Activated B cell treated with CpG ODN at 0.5 μM for 24 hours (primary cell): ENCODE measurements at regions not wholly inside any gene's neighbourhood (a gene's known extent, or its start where the extent isn't known, plus 50 kb on each side); places are given as distances from the start of the nearest gene placed in this dataset.

ENCODE experiments used
- ATAC-seq: fragments of 200-7000 bp; cut with Tn5 transposase; one replicate; pipeline ENCODE4 v1.10.0; 2021; ENCODE audit warnings: low read depth, mild to moderate bottlenecking, moderate library complexity
- CTCF ChIA-PET: fragments of 350-600 bp; sonication (Branson Sonifier 250); formaldehyde crosslinking; loops from one replicate; lab custom pipeline; 2021; ENCODE audit warnings: antibody characterized with exemption; lab: Charles Lee
- POLR2A ChIA-PET: fragments of 350-600 bp; sonication (Branson Sonifier 250); formaldehyde crosslinking; loops from one replicate; lab custom pipeline; 2021; ENCODE audit warnings: antibody characterized with exemption; lab: Charles Lee
- DNase-seq: peaks from one replicate; pipeline ENCODE4 v3.0.0; 2022
- H3K27ac Mint-ChIP-seq: one replicate; pipeline ENCODE4 v1.8.0; 2020; ENCODE audit warnings: mixed read lengths
- H3K27me3 Mint-ChIP-seq: one replicate; pipeline ENCODE4 v1.8.0; 2021; ENCODE audit warnings: mixed read lengths
- H3K36me3 Mint-ChIP-seq: one replicate; pipeline ENCODE4 v1.8.0; 2021; ENCODE audit warnings: low read depth, mixed read lengths
- H3K4me1 Mint-ChIP-seq: one replicate; pipeline ENCODE4 v1.8.0; 2021; ENCODE audit warnings: mixed read lengths
- H3K4me3 Mint-ChIP-seq: one replicate; pipeline ENCODE4 v1.8.0; 2020; ENCODE audit warnings: mild to moderate bottlenecking, mixed read lengths
- H3K9me3 Mint-ChIP-seq: one replicate; pipeline ENCODE4 v1.8.0; 2020; ENCODE audit warnings: mixed read lengths
- intact Hi-C: fragments of 100-400 bp; cut with micrococcal nuclease; formaldehyde crosslinking; loops from one replicate; pipeline ENCODE4 v1.15.1; 2024
- TF ChIP-seq, protein P1 (sequence below): fragments of 200-600 bp; IDR thresholded peaks from one replicate; pipeline ENCODE4 v1.8.0; 2022; ENCODE audit warnings: antibody characterized with exemption, mild to moderate bottlenecking

DNA sequence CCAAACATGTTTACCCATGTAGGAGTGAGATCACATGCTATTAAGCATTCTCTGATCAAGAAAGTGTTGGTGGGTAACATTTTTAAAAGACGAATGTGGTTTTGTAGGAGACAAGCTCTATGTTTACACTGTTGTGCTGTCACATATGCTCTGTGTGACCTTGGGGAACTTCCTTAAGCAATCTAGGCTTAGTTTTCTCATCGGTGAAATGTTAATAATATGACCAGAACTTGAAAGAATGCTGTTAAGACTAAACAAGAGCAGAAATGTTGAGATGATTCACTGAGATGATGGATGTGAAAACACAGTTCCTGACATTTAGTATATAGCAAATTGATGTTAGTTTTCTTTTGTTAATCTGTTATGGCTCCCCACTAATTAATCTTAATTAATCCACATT, 860.9 kb upstream of the CNTNAP5 start:
- Mint-ChIP-seq H3K27me3 (no peaks in the 10 kb centered on the region), H3K27ac (no peak overlapping the region), H3K36me3 (no peaks in the 10 kb centered on the region), H3K4me1 (no peaks in the 10 kb centered on the region), H3K9me3 (peaks cover 9% of the 10 kb centered on the region), H3K4me3 (no peak overlapping the region)
- no peak for ATAC-seq
- intact Hi-C loops: no loop called here
- DNase-seq: no peak
- ChIA-PET POLR2A (no interaction called here), CTCF (no interaction called here)
- TF ChIP-seq, protein P1, sequence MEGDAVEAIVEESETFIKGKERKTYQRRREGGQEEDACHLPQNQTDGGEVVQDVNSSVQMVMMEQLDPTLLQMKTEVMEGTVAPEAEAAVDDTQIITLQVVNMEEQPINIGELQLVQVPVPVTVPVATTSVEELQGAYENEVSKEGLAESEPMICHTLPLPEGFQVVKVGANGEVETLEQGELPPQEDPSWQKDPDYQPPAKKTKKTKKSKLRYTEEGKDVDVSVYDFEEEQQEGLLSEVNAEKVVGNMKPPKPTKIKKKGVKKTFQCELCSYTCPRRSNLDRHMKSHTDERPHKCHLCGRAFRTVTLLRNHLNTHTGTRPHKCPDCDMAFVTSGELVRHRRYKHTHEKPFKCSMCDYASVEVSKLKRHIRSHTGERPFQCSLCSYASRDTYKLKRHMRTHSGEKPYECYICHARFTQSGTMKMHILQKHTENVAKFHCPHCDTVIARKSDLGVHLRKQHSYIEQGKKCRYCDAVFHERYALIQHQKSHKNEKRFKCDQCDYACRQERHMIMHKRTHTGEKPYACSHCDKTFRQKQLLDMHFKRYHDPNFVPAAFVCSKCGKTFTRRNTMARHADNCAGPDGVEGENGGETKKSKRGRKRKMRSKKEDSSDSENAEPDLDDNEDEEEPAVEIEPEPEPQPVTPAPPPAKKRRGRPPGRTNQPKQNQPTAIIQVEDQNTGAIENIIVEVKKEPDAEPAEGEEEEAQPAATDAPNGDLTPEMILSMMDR: no peak

DNA sequence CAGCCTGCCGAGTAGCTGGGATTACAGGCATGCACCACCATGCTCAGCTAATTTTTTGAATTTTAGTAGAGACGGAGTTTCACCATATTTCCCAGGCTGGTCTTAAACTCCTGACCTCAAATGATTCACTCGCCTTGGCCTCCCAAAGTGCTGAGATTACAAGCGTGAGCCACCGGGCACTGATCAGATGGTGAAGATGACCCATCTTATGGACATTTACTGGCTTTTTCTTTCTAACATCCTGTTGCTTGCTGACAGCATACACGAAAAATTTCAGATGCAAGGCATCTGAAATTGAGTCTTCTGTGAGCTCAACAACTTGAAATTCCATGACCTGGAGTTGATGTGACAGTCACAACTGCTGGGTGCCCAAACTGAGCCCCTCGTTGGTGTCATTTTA, 859.5 kb upstream of the CNTNAP5 start:
- TF ChIP-seq, protein P1: no peak
- ChIA-PET POLR2A (no interaction called here), CTCF (no interaction called here)
- Mint-ChIP-seq H3K27ac (no peak overlapping the region), H3K27me3 (no peaks in the 10 kb centered on the region), H3K4me3 (no peak overlapping the region), H3K36me3 (no peaks in the 10 kb centered on the region), H3K4me1 (no peaks in the 10 kb centered on the region), H3K9me3 (peaks cover 9% of the 10 kb centered on the region)
- ATAC-seq (no peak), DNase-seq (no peak)
- intact Hi-C loops: no loop called here

DNA sequence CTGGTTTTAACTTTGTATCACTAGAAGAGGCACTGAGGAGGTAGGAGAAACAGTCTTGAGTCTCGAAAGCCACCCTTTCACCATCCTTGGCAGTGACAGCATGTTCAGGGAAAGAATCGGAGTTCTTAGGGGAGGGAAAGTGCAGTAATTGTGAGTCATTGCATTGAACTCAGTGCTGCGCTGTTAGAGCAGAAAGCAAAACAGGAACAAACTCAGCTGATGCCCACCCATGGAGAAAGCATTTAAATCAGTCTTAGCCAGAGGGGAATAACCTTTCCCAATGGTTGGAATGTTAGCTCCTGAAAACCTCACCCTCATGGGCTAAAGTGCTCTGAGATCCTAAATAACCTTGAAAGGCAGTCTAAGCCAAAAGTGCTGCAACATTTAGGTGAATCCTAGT, 845.6 kb upstream of the CNTNAP5 start:
- Mint-ChIP-seq H3K27me3 (no peaks in the 10 kb centered on the region), H3K4me1 (no peaks in the 10 kb centered on the region), H3K36me3 (no peaks in the 10 kb centered on the region), H3K9me3 (peaks cover 5% of the 10 kb centered on the region), H3K27ac (no peak overlapping the region), H3K4me3 (no peak overlapping the region)
- ChIA-PET CTCF (no interaction called here), POLR2A (no interaction called here)
- DNase-seq (no peak), ATAC-seq (no peak)
- intact Hi-C loops: no loop called here
- TF ChIP-seq, protein P1: no peak

DNA sequence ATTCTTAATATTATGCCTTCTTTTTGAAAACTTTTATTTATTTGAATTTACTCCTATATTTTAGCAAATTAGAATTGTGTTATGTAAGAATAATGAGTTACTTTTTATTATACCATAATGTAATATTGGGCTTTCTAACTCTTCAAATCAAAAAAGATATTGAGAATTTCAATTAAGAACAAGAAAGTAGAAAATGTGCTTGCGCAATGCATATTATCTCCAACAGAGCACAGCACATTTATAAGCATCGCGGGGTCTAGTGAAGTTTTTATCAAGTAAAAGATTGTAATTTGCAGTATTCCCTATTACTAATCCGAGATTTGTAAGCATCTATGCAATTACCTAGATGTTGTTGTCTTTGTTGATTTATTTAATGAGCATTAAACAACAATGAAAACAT, 829.1 kb upstream of the CNTNAP5 start:
- Mint-ChIP-seq H3K4me1 (no peaks in the 10 kb centered on the region), H3K4me3 (no peak overlapping the region), H3K27me3 (no peaks in the 10 kb centered on the region), H3K27ac (no peak overlapping the region), H3K36me3 (no peaks in the 10 kb centered on the region), H3K9me3 (peaks cover 14% of the 10 kb centered on the region)
- TF ChIP-seq, protein P1: no peak
- no peak for ATAC-seq
- DNase-seq: no peak
- ChIA-PET POLR2A (no interaction called here), CTCF (no interaction called here)
- intact Hi-C loops: no loop called here

DNA sequence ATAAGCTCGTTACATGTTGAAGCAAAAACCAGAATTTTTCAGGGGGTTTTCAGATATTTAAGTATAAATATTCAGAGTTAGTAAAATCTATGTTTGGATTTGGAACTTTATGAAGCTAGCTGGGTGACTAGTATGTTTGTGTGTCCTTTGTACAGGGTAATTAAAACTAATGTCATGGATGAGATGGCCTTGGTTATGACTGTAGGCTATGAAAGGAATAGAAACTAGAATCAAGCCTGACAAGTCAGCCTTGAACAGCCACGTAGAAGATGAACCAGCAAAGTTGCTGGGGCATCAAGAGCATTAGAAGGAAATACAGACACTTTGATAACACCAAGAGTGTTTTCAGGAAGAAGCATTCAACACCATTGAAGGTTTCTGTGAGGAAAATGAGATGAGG, 825.1 kb upstream of the CNTNAP5 start:
- CTCF ChIA-PET: no interaction called here
- Mint-ChIP-seq H3K9me3 (peaks cover 25% of the 10 kb centered on the region), H3K27me3 (no peaks in the 10 kb centered on the region), H3K4me3 (no peak overlapping the region), H3K36me3 (no peaks in the 10 kb centered on the region), H3K4me1 (no peaks in the 10 kb centered on the region), H3K27ac (no peak overlapping the region)
- intact Hi-C loops: no loop called here
- TF ChIP-seq, protein P1: no peak
- ATAC-seq: no peak
- DNase-seq: no peak
- POLR2A ChIA-PET: no interaction called here
